Panc1 (cell line): ENCODE measurements at regions not wholly inside any gene's neighbourhood (a gene's known extent, or its start where the extent isn't known, plus 50 kb on each side); places are given as distances from the start of the nearest gene placed in this dataset.

Source experiments
- ATAC-seq: fragments of 200-7000 bp; cut with Tn5 transposase; 2 replicates; pipeline ENCODE4 v1.9.1; 2020; ENCODE audit warnings: mild to moderate bottlenecking, moderate library complexity
- BruUV-seq: library from RNA; stranded (reverse); fragments of 400-500 nt; replicated peaks from 2 replicates; lab custom pipeline; 2021; lab: Mats Ljungman, UMichigan
- CTCF ChIA-PET: fragments of 300-600 bp; sonication (Branson Sonifier 250); formaldehyde crosslinking; loops from one replicate; lab custom pipeline; 2022; ENCODE audit warnings: antibody characterized with exemption; lab: Charles Lee
- POLR2A ChIA-PET: fragments of 300-600 bp; sonication (Branson Sonifier 250); formaldehyde crosslinking; loops from one replicate; lab custom pipeline; 2022; ENCODE audit warnings: antibody characterized with exemption; lab: Charles Lee
- DNase-seq: peaks from one replicate; pipeline ENCODE4 v3.0.0-alpha.2; 2010; ENCODE audit warnings: low read depth, low spot score
- H3K27ac ChIP-seq: 2 replicates; pipeline ENCODE4 v1.5.1; 2011; ENCODE audit warnings: mild to moderate bottlenecking, low read length, inconsistent platforms
- H3K27me3 ChIP-seq: fragments of 200-500 bp; sonication (Bioruptor generic); 2 replicates; pipeline ENCODE4 v1.6.0; 2014; ENCODE audit warnings: low read length, inconsistent platforms; ENCODE audit not compliant: control insufficient read depth, insufficient read depth
- H3K36me3 ChIP-seq: fragments of 200-500 bp; sonication (Bioruptor generic); 2 replicates; pipeline ENCODE4 v1.5.1; 2014; ENCODE audit warnings: inconsistent platforms, mild to moderate bottlenecking, low read length, moderate library complexity; ENCODE audit not compliant: control insufficient read depth, insufficient read depth
- H3K4me1 ChIP-seq: 2 replicates; pipeline ENCODE4 v1.5.1; 2011; ENCODE audit warnings: inconsistent platforms, mild to moderate bottlenecking, low read length, moderate library complexity; ENCODE audit not compliant: control insufficient read depth, insufficient read depth
- H3K4me3 ChIP-seq, 2 experiments: 2 replicates each; pipeline ENCODE4 v1.5.1; 2011 to 2012; ENCODE audit warnings: low read depth in 2 of 2, low read length in 2 of 2, mild to moderate bottlenecking in 2 of 2, inconsistent platforms in 1 of 2, moderate library complexity in 1 of 2
- H3K9me3 ChIP-seq: fragments of 200-500 bp; sonication (Bioruptor generic); 2 replicates; pipeline ENCODE4 v1.5.1; 2014; ENCODE audit warnings: low read depth, mild to moderate bottlenecking, inconsistent platforms, low read length, moderate library complexity; ENCODE audit not compliant: control insufficient read depth, insufficient read depth
- POLR2AphosphoS5 ChIP-seq: IDR thresholded peaks from 2 replicates; pipeline ENCODE4 v1.6.1; 2012; ENCODE audit warnings: mild to moderate bottlenecking, low read depth, low read length, moderate library complexity
- REST ChIP-seq, 2 experiments: IDR thresholded peaks; 2 replicates each; pipeline ENCODE4 v1.6.1; 2011 to 2012; ENCODE audit warnings: low read depth in 2 of 2, control low read depth in 1 of 2, low read length in 1 of 2, mild to moderate bottlenecking in 1 of 2, moderate library complexity in 1 of 2; ENCODE audit not compliant: insufficient read depth in 1 of 2
- SIN3A ChIP-seq: IDR thresholded peaks from 2 replicates; pipeline ENCODE4 v1.6.1; 2012; ENCODE audit warnings: low read depth, mild to moderate bottlenecking, low read length, moderate library complexity, borderline replicate concordance; ENCODE audit not compliant: insufficient read depth
- TCF7L2 ChIP-seq: IDR thresholded peaks from 2 replicates; pipeline ENCODE4 v1.6.1; 2011; ENCODE audit warnings: mild to moderate bottlenecking, low read depth, low read length, inconsistent platforms
- in situ Hi-C: cut with HindIII; loops from 2 replicates; pipeline ENCODE4 v1.10.0; 2016; ENCODE audit warnings: low sequenced_read_pairs, low pct_unique_long_range_greater_than_20kb
- intact Hi-C: fragments of 100-400 bp; cut with micrococcal nuclease; formaldehyde crosslinking; loops from one replicate; pipeline ENCODE4 v1.10.0; 2022; ENCODE audit not compliant: unreplicated experiment
- TF ChIP-seq, protein P1 (sequence below): fragments of 450-650 bp; IDR thresholded peaks from 2 replicates; pipeline ENCODE4 v1.5.1; 2017; ENCODE audit warnings: mild to moderate bottlenecking

DNA sequence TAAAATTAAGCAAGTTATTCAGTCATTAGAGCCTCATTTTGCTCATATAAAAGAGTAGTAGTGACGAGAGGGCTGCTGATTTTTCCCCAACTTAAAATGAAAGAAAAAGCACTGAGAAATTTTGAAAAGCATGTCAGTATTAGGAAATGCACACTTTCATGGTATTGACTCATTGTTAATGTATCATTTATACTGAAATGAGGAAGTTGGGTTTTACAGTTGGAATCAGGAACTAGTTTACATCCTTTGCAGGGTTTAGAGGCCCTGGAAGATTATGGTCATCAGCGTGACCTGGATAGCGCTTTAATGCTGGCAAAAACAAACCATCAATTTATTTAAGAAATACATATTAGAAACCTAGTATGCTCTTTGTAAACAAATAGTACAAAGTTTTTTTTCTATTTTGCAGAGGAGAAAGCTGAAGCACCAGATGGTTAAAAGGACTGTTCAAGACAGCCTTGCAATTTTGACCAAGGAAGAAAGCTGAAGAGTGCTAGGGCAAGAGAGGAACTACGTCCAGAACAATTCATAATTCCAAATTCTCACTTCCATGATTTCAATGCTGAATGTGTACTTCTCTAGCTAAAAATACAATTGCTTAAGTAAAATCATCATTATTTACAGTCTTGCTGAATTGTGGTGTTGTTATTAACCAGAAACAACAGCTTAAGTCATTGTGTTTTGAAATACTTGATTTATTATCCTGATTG is 94.8 kb upstream of the SGIP1 start:
- no peaks in the 10 kb centered on the region for H3K9me3 ChIP-seq
- no peaks in the 10 kb centered on the region for H3K36me3 ChIP-seq
- no peaks in the 10 kb centered on the region for H3K27me3 ChIP-seq
- no TSS peak for BruUV-seq
- no peak overlapping the region for H3K27ac ChIP-seq
- ATAC-seq, result no peak
- no peaks in the 10 kb centered on the region for H3K4me1 ChIP-seq
- intact Hi-C loops, result no loop called here
- in situ Hi-C loops, result no loop called here
- no peak for DNase-seq
- POLR2A ChIA-PET, result no interaction called here
- CTCF ChIA-PET, result no interaction called here
- H3K4me3 ChIP-seq, result no peak overlapping the region
- TF ChIP-seq SIN3A, result no peak
- no peak for TF ChIP-seq TCF7L2
- TF ChIP-seq, protein P1, sequence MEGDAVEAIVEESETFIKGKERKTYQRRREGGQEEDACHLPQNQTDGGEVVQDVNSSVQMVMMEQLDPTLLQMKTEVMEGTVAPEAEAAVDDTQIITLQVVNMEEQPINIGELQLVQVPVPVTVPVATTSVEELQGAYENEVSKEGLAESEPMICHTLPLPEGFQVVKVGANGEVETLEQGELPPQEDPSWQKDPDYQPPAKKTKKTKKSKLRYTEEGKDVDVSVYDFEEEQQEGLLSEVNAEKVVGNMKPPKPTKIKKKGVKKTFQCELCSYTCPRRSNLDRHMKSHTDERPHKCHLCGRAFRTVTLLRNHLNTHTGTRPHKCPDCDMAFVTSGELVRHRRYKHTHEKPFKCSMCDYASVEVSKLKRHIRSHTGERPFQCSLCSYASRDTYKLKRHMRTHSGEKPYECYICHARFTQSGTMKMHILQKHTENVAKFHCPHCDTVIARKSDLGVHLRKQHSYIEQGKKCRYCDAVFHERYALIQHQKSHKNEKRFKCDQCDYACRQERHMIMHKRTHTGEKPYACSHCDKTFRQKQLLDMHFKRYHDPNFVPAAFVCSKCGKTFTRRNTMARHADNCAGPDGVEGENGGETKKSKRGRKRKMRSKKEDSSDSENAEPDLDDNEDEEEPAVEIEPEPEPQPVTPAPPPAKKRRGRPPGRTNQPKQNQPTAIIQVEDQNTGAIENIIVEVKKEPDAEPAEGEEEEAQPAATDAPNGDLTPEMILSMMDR, result no peak
- no peak for TF ChIP-seq POLR2AphosphoS5
- TF ChIP-seq REST (IDR thresholded peaks at IDR 0.05; ENCODE audit: insufficient read depth in 1 of 2, low read depth in 2 of 2, low read length in 1 of 2), result no peak

GRCh38 chr1:66443793-66444192 is 90.2 kb upstream of the SGIP1 start:
- in situ Hi-C loops, result no loop called here
- Histone ChIP-seq H3K4me3 (no peak overlapping the region), H3K9me3 (no peaks in the 10 kb centered on the region), H3K36me3 (no peaks in the 10 kb centered on the region), H3K4me1 (no peaks in the 10 kb centered on the region), H3K27me3 (no peaks in the 10 kb centered on the region), H3K27ac (no peak overlapping the region)
- ChIA-PET CTCF (no interaction called here), POLR2A (no interaction called here)
- no peak for DNase-seq
- BruUV-seq, result no TSS peak
- TF ChIP-seq TCF7L2, result no peak
- TF ChIP-seq REST (IDR thresholded peaks at IDR 0.05; ENCODE audit: insufficient read depth in 1 of 2, low read depth in 2 of 2, low read length in 1 of 2), result no peak
- no peak for TF ChIP-seq SIN3A
- TF ChIP-seq, protein P1, result no peak
- TF ChIP-seq POLR2AphosphoS5, result no peak
- intact Hi-C loops, result no loop called here
- ATAC-seq, result no peak
